Activated CD4-positive, alpha-beta T cell treated with anti-CD3 and anti-CD28 coated beads for 4 hours (primary cell): ENCODE measurements at regions not wholly inside any gene's neighbourhood (a gene's known extent, or its start where the extent isn't known, plus 50 kb on each side); places are given as distances from the start of the nearest gene placed in this dataset.

Experiments used
- DNase-seq, 2 donors: peaks; one replicate each; pipeline ENCODE4 v3.0.0-alpha.2; 2020

GRCh38 chr5:74073257-74073656, 447.3 kb downstream of the ARHGEF28 start:
- no peak for DNase-seq

GRCh38 chr5:74072646-74073045, 446.6 kb downstream of the ARHGEF28 start:
- no peak for DNase-seq

- DNase-seq = no peak
Measured at GRCh38 chr5:74070766-74071165, 444.8 kb downstream of the ARHGEF28 start.

- DNase-seq = no peak
Measured at GRCh38 chr5:74069741-74070140, 443.7 kb downstream of the ARHGEF28 start.

GRCh38 chr5:74067748-74068541, 441.9 kb downstream of the ARHGEF28 start:
- DNase-seq = no peak

GRCh38 chr5:74064911-74065310, 438.9 kb downstream of the ARHGEF28 start:
- DNase-seq = no peak

- no peak for DNase-seq
Measured at GRCh38 chr5:74064225-74064624, 438.2 kb downstream of the ARHGEF28 start.

- DNase-seq = no peak
Measured at GRCh38 chr5:74063821-74064220, 437.8 kb downstream of the ARHGEF28 start.

GRCh38 chr5:74063346-74063745, 437.4 kb downstream of the ARHGEF28 start:
- DNase-seq = no peak

GRCh38 chr5:74061292-74061691, 435.3 kb downstream of the ARHGEF28 start:
- DNase-seq = no peak

GRCh38 chr5:74059706-74060105, 433.7 kb downstream of the ARHGEF28 start:
- DNase-seq = no peak

GRCh38 chr5:74056789-74057164, 430.8 kb downstream of the ARHGEF28 start:
- no peak for DNase-seq

GRCh38 chr5:74056107-74056788, 430.3 kb downstream of the ARHGEF28 start:
- DNase-seq = no peak

- no peak for DNase-seq
Measured at GRCh38 chr5:74055486-74056106, 429.6 kb downstream of the ARHGEF28 start.

- DNase-seq = no peak
Measured at GRCh38 chr5:74054641-74055421, 428.8 kb downstream of the ARHGEF28 start.

GRCh38 chr5:74054139-74054538, 428.1 kb downstream of the ARHGEF28 start:
- no peak for DNase-seq

- no peak for DNase-seq
Measured at GRCh38 chr5:74052441-74053221, 426.6 kb downstream of the ARHGEF28 start.

- no peak for DNase-seq
Measured at GRCh38 chr5:74051076-74051475, 425.1 kb downstream of the ARHGEF28 start.

- DNase-seq = no peak
Measured at GRCh38 chr5:74044936-74045335, 418.9 kb downstream of the ARHGEF28 start.

GRCh38 chr5:74042959-74043358, 417.0 kb downstream of the ARHGEF28 start:
- DNase-seq = no peak

GRCh38 chr5:74042559-74042958, 416.6 kb downstream of the ARHGEF28 start:
- no peak for DNase-seq

- DNase-seq = no peak
Measured at GRCh38 chr5:74041913-74042312, 415.9 kb downstream of the ARHGEF28 start.
